NCI-H510A treated with DMSO at 0.1 percent for 48 hours (cell line): ENCODE measurements at regions not wholly inside any gene's neighbourhood (a gene's known extent, or its start where the extent isn't known, plus 50 kb on each side); places are given as distances from the start of the nearest gene placed in this dataset.

Experiments
- DNase-seq: peaks from one replicate; lab custom pipeline; 2025; lab: John Stamatoyannopoulos, UW

DNA sequence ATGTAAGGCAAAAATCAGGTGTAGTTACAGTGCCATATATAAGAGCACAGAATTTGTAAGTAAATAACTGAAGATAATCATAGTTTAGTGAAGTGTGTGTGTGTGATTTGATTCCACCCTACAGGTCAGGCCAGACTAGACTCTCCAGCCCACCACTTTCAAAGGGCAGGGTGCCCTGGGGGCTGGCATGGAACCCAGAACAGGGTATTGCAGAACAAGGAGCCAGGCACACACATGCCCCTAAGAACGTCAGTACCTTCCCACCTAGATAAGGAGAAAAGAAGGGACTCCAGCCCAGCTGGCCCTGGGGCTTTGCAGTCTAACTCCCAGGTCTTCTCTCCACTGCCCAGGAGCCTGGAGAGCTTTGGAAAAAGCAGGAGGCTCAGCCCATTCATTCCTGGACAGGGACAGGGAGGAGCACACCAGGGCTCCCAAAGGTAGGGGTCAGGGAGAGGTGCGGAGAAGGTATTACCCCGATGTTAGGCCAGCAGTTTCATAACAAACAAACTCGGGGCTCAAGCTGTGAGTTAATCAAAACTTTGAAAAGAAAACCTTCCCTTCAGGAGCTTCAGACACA, 149.7 kb upstream of the VANGL1 start:
- DNase-seq: no peak

DNA sequence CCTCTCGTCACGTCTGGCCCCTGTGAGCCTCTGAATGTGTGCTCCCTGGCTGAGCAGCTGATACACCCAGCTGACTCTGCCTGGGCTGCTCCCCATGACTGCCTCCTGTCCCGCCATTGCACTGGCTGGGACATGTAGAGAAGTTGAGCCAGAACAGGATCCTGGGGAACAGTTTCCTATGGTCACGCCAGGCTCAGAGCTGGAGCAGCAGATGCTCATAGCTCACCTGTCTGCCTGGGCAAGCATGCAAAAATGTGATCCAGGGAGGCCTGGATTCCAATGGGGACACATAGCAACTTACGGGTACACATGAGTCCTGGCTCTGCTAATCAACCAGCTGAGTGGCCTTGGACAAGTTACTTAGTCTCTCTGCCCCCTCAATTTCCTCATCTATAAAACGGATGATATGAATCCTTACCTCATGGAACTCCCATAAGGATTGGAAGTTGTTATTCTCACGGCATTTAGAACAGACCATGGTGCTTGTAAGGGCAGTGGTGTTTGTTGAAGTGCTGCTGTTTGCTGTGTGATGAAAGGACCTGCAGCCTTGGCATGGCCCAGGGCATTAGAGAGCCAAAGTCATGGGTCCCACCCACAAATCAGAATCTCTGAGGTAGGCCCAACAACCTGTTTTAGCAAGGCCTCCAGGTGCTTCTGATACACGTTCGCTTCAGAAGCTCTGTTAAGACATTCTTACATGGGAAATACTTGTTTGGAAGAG, 150.3 kb upstream of the VANGL1 start:
- DNase-seq: no peak

DNA sequence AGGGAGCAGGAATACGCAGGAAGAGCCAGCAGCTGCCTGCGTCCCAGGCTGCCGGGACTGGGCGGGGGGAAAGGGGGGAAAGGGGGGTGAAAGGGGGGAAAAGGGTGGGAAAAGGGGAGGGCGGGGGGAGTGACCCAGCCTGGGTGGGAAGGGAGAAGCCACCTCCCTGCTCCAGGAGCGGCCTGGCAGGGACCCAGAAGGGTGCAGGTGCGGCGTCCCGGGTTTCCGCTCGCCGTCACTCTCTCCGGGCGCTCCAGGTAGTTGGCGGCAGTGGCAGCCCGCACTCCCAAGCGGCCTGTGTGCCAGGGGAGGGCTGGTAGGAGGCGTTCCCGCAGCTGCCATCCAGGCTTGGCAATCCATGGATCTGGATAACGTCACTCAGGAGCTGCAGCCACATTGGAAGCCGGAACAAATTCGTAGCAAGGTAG, 141.0 kb upstream of the NGF start:
- peak; percentile 70 for DNase-seq

DNA sequence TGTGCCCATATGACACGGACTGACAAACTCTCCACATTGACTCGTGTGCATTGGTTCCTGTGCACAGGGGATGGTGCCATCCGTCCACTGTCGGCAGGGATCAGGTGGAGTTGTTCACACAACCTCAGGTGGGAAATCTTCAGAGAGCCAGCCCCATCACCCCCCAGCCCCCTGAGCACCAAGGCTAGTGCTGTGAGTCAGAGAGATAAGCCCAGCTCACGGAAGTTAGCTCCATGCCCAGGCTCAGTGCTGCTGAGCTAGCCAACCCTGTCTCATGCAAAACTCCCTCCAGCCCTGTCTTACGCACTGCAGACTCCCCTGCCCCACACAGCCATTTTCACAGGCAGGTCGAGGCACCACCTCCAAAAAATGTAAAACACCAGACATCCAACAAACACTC, 139.0 kb upstream of the NGF start:
- no peak for DNase-seq

DNA sequence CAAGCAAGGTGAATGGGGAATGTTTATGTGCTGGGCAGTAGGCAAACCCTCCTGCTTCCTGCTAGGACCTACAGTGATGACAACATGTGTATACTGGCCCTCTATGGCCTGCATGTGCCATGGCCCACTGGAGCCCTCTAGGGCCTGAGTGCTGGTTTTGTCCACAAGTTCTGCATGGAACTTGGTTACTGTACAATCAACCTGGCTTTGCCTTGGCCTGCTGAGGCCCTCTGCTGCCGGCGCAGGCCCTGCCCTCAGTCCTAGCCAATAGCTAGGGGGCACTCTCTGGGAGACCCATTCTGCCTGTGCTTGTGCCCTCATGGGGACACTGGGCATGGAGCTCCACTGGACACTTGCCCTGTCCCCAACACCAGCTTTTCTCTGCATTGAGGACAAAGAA, 138.6 kb upstream of the NGF start:
- DNase-seq: no peak

DNA sequence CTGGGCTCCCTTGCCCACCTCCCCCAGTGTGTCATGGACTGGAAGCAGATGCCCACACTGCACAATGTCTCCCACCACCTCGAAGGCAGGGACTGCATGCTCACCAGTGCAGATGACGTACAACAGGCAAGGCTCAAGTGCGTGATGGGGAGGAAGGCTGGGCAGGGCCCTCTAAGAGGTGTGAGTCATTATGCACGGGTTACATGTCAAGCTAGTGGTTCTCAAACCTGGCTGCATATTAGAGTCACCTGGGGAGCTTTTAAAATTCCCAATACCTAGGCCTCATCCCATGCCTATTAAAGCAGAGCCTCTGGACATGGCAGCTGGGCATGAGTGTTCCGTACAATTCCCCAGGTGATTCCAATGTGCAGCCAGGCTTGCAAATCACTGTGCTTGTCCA, 137.9 kb upstream of the NGF start:
- DNase-seq: no peak

DNA sequence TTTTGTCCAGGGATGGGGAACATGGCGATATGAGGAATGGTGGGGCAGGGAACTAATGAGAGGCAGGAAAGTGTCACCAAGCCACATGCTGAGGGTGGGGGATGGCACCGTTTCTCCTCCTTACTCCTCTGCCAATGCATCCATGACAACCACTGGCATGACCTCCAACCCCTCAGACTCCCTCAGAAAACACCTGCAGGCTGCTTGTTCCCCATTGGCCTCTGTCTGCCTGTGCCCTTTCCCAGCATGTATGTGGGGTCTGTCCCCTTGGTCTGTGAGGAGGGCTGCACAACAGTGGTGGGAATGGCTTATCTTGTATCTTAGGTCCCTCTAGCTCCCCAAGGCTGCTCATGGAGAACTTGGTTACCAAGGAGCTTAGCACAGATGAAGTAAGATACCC, 137.2 kb upstream of the NGF start:
- DNase-seq: no peak

DNA sequence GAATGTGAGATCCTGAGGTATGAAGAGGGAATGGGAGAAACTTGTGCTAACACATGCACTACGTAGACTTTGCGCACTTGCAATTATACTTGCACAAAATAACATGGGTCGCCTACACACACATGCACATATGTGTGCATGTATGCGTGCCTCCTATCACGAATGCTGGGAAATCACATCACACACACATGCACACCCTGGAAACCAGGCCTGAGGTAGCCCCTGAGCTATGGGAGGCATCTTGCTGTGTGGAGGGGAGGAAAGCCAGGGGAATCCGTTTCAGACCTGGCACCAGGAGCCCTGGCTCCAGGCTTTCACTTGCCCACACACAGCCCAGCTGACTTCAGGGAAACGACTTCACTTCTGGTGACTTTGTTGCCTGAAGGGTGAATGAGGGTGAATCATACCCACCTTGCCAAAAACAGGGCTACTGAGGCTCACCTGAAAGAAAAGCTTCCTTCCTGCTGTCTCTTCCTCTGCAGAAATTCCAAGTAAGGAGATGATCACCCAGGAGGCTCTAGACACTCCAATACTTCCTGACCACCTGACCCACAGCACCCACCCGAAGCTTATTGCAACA, 136.0 kb upstream of the NGF start:
- DNase-seq: no peak

DNA sequence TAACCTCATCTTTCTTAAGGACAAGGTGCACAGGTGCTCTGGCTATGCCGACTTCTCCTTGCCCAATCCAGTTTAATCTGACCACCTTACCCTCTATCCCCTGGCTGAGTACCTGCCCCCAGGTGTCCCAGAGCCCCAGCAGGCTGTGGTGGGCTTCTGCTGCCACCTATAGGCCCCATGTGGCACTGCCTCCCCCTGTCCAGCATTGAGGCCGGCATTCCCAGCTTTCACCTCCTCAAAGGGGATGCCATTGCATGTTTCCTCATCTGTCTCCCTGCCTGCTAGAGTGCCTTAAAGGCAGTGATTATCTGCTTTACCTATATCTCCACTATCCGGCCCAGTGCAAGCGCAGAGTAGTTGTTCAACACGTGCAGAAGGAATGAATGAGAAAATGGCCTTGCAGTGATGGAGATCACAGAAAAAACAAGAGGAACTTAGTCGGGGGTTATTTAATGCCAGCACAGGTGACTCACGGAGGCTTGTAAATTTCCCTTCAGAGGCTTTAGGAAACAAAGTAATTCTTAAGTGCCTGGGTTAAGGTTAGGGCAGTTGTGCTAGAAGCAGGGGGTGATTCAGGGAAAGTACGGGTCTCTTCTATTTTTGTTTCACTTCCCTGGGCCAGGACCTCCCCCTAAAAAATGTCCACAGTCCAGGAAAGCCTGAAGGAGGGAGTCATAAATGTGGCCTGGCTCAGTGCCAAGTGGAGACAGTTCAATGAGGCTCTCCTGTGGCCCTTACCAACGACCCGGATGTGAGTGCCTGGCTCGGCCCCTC, 131.8 kb upstream of the NGF start:
- DNase-seq: peak; percentile 77

DNA sequence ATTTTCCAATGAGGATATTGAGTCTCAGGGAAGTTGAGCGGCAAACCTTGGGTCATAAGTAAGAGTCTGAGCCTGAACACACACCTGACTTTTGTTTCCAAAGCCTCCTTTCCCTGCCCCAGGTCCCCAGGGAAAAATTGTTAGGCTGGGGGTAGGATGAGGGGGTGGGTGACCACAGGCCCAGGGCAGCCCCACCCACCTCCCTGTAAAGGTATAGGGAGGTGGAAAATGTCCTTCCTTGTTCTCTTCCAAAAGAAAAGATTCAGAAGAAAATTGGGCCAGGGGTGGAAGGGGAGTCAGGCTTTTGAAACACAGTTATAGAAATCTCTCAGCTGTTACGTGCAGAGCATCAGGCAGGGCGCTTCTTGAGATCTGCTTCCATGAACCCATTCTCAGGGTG, 129.7 kb upstream of the NGF start:
- no peak for DNase-seq

DNA sequence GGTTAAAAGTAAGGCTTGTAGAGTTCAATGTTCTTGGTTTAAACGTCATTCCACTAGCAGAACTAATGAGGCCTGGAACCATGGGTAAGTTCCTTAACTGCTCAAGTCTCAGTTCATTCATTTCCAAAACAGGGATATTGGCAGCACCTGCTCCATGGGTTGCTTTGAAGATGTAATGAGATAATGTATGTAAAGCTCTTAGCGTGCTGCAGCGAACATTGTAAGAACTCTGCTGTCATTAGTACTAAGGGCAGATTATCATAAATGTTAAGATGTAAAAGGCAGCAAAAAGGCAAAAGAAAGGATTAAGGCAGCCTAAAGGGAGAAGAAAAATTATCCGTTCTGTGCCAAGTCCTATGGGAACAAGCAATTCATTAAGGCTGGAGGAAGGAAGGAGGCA, 129.1 kb upstream of the NGF start:
- DNase-seq: no peak

DNA sequence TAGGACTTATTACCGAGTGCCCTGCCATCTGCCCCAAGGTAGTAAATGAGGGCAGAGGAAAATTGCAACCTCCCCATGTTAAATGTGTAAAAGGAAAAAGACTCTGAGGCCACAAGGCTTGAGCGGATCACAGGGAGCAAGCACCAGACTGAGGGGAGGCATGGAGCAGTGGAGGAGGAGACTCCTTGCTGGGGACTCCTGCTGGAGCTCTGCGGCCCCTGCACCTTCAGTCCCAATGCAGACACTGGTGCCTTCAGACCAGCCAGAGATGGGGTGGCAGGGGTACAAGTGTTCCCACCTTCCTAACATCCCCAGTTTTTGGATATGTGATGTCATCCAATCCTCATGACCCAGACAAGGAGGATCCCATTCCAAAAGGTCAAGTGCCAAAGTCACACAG, 128.4 kb upstream of the NGF start:
- DNase-seq: no peak

DNA sequence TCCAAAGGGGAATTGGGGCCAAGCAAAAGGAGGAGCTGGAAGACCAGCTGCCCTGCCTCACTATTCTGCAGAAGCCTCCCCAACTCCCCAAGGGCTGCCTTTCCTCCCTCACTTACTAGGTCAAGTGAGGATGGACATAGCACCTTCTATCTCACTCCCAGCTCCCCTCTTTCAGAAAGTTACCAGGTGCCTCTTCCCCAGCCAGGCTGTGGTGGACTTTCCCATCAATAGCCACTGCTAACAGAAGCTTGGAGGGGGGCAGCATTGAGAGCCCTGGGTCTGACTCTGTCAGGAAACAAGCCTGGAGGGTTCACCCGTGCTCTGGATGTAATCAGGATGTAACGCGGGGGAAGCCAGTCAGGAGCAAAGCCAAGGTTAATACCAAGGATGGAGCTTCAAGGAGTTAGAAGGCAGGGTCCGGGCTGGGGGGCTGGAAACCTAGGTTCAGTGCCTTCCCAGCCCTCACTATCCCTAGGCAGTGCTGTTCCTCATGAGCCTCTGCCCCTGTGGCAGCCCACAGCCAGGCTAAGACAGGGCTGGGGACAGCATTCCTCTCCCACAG, 127.8 kb upstream of the NGF start:
- DNase-seq: no peak

DNA sequence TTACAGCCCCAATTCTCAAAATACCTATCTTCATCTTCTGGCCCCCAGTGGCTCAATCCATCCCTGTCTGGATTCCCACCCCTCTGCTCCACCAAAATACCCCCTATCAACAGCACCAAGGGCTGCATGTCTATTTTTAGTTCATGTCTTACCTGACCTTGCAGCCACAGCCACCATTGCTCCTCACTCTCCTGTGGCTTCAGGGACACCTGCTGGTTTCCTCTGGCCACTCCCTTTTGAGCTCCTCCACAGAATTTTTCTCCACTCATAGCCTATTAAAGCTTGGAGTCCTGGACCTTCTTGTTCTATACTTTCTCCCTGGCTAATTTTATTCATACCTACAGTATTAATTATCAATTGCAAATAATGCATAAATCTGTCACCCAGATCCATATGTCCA, 125.3 kb upstream of the NGF start:
- peak; percentile 61 for DNase-seq

DNA sequence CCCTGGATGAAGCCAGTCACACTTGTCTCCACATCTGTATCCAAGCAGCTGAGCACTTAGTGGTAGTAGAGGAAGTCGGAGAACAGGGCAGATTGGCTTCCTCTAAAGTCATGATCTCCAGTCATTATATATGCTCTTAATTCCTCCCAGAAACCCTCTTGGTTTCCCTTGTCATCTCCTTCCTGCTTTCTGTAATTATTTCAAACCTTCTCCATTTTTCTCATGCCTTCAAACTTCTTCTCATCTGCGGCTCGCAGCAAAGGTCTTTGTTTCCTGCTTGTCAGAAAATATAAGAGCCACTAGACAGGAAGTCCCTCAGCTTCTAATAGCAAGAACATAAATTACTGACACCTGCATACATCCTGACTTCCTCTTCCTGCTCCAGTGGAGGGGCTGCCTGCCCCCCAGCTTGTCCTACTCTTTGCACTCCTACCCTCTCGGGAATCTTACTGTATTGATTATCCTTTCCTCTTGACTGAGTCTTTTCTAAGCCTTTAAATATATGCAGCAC, 124.6 kb upstream of the NGF start:
- DNase-seq: no peak

DNA sequence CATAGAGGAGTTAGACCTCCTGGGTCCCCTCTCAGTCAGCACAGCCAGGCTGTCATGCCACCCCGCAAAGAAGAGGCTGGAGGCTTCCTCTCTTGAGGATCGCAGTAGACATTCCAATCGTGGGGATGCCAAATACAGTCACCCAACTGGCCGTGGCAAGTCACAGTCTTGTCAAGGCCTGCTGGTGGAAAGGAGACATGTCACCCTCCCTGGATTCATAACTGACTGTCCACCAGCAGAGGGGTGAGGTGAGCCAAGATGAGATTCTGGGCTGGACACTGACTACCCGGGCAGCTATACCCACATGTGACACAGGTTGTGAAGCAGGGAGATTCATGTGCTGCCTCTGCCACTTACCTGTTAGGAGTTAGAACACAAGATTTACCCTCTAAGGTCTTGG, 123.5 kb upstream of the NGF start:
- no peak for DNase-seq

DNA sequence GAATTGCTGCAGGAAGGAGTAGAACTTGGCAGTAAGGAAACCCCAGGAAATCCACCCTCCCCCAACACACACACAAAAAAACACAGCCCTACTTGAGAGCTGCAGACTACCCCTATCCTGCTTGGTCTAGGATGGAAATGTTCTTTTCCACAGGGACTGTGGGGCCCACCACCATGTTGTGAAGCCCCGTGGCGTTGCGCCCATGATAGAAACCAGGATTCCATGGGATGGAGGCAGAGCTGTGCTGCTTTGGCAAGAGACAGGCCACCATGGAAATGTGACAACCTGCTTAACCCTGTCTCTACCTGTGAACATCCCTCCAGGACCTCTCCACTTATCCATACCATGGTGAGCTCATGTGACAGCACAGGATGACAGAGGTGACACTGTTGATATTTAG, 121.1 kb upstream of the NGF start:
- DNase-seq: no peak

DNA sequence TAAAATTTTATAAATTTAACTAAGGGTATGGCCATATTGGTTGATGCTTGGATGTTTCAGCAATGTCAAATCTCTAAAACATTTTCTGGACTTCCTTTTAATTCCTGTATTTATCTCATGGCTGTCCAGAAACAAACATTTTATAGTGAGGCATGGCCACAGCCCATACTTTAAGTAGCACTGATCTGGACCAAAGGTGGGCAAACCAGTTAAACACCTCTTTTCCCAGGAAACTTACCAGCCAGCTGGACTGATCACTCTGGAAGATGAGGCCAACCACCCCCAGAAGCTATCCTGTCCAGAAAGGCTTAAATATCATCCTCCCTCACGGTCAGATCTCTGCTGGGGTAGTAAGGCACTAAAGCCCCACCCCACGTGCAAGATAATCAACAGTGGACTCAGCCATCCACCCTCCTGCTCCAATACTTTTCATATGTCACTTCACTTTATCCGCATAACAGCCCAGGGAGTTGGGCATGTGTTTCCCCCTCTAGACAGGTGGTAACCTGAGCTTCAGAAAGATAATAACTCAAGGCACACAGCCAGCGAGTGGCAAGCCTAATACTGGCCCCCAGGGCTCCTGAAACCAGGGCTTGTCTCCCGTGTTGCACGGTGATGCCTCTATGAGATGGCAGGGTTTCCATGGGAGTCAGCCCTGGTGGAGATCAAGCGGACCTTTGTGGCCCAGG, 120.5 kb upstream of the NGF start:
- DNase-seq: peak; percentile 36

DNA sequence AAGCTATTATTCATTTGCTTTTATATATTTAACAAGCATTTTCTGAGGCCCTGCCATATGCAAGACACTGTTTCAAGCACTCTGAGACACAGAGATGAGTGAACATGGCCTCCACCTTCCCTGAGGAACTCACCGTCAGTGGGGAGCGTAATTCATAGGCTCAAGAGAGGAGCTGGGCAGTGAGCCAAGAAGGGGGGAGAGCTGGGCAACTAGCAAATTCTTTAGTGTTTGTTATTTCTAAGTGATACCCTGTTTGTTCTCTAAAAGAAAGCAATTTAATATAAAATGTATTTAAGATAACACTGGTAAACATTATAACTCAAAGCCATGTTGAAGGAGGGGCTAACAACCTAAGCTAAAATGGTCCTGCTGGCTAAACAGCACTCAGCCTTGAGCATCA, 119.2 kb upstream of the NGF start:
- DNase-seq: peak; percentile 9

DNA sequence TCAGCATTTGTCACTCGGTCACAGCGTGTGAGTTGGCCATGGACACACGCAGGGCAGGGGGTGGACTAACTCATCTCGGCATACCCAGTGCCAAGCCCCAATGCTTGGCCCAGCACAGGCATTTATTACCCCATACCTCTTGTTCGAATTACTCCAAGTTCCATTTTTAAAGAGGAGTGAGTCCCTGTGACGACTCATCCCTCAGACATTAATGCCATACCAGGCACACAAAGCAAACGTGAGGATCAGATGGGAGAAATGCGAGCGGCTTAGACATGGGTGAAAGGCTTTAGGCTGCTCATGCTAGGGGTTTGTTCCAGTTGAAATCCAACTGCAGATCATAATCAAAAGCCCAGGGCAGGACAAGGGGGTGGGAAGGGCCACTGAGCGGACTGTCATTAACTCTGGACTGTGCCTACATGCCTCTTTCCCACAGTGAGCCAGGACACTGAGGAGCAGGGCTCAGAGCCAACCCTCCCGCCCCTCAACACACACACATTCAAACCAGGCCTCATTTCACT, 118.5 kb upstream of the NGF start:
- DNase-seq: no peak

DNA sequence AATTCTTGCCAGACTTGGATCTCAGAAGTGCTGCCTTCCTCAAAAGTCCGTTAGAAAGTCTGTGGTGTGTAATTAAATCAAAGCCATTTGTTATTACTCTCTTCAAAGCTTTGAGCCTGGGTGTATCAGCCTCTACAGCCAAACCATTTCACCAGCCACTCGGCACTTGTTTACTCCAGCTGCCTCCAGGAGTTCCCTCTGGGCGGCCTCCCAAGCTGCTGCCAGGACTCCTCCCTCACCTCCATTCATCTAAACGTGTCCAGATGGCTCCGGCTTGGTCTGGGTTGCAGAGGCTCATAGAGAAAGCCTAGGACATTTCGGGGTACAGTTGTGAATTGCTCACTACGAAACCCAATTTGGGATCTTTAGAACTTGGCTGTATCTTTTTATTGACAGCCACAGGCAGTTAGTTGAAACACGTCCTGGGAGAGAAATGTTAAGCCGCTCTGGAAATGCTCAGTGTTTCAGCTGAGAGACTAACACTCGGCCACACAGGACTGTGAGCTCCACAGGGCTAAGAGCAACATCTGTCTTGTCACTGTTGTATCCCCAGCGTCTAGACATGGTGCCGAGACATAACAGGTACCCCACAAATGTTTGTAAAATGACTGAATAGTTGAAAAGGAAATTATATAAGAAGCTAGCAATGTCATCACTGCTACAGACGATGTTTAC, 116.9 kb upstream of the NGF start:
- peak; percentile 39 for DNase-seq
